ENCODE measurements at regions not wholly inside any gene's neighbourhood (a gene's known extent, or its start where the extent isn't known, plus 50 kb on each side); places are given as distances from the start of the nearest gene placed in this dataset.

- DNase-seq (ENCODE audit: insufficient read length, low spot score) (no peak), FAIRE-seq (no peak)
- no peak for TF ChIP-seq CTCF (IDR thresholded peaks at IDR 0.05; ENCODE audit: insufficient read depth, missing control alignments)
These were observed 193.0 kb downstream of the ACKR3 start for GRCh38 chr2:236762628-236763027.

GRCh38 chr2:236763857-236764256, 194.2 kb downstream of the ACKR3 start:
- no peak for FAIRE-seq
- no peak for DNase-seq (ENCODE audit: insufficient read length, low spot score)
- TF ChIP-seq CTCF (IDR thresholded peaks at IDR 0.05; ENCODE audit: insufficient read depth, missing control alignments) = no peak

DNA sequence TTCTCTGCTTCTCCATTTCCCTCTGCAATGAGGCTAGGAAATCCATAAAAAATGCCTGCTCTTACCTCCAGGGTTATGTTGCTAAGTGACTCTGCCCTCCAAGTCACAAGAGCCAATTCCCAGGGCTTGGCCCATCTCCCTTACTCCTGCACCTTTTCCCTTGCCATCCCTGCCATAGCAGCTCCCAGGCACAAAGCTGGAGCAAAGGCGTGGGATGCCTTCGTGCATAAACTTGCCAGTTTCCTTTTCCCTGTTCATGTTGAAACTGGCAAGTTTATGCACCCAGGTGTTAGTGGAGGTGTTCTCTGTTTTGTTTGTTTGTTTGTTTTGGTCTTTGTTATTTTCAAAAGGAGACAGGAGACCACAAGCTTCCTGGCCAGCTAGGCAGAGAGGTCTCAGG, 195.1 kb downstream of the ACKR3 start:
- DNase-seq (ENCODE audit: insufficient read length, low spot score) (no peak), FAIRE-seq (no peak)
- no peak for TF ChIP-seq CTCF (IDR thresholded peaks at IDR 0.05; ENCODE audit: insufficient read depth, missing control alignments)

DNA sequence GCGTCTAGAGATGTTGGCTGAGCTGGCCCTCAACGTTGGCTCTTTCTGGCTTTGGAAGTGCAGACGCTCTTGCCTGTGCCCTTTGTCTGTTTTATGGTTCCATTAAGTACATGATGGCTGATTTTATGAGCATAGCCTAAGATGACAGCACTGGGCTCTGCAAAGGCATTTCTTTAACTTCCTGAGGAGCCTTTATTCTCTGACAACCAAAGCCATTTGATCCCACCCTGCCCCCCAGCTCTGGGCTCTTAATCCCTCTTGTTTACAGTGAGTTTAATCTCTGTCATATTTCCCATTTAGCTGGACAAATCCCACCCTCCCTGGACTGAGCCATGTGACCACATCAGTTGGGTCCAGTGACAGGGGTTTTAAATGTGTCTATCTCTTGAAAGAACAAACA, 195.9 kb downstream of the ACKR3 start:
- FAIRE-seq (no peak), DNase-seq (ENCODE audit: insufficient read length, low spot score) (no peak)
- TF ChIP-seq CTCF (IDR thresholded peaks at IDR 0.05; ENCODE audit: insufficient read depth, missing control alignments) = no peak

DNA sequence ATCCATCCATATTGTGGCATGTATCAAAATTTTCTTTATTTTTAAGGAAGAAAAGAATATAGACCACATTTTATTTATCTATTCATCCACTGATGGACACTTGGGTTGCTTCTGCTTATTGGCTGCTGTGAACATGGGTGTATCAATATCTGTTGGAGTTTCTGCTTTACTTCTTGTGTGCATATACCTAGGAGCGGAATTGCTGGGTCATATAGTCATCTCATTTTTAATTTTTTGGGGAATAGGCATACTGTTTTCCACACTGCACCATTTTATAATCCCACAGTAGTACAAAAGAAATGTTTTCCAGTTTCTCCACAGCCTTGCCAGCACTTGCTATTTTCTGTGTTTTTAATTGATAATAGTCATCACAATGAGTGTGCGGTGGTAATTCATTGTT, 197.2 kb downstream of the ACKR3 start:
- FAIRE-seq = no peak
- no peak for DNase-seq (ENCODE audit: insufficient read length, low spot score)
- TF ChIP-seq CTCF (IDR thresholded peaks at IDR 0.05; ENCODE audit: insufficient read depth, missing control alignments) = no peak

DNA sequence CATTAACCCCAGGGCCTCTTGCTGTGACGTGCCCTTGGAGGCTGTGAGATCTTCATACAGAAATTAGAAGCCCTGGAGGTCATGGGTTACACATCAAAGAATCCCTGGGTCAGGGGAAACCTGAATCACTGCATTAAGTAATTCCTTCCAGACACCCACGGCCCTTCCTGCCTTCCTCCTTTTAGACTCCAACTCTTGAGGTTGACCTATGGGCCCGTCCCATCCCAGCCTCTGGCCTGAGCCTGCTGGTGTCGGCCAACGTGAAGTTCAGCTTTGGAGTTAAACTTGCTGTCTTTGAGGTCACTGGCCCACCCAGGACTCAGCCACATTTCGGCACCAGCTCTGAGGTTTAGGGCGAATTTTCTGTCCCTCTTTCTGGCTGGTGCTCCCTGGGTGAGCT, 198.3 kb downstream of the ACKR3 start:
- no peak for TF ChIP-seq CTCF (IDR thresholded peaks at IDR 0.05; ENCODE audit: insufficient read depth, missing control alignments)
- DNase-seq (ENCODE audit: insufficient read length, low spot score) (no peak), FAIRE-seq (no peak)

- FAIRE-seq = no peak
- no peak for TF ChIP-seq CTCF (IDR thresholded peaks at IDR 0.05; ENCODE audit: insufficient read depth, missing control alignments)
- no peak for DNase-seq (ENCODE audit: insufficient read length, low spot score)
These were observed 198.9 kb downstream of the ACKR3 start for GRCh38 chr2:236768393-236769140.
